ENCODE measurements at regions not wholly inside any gene's neighbourhood (a gene's known extent, or its start where the extent isn't known, plus 50 kb on each side); places are given as distances from the start of the nearest gene placed in this dataset.

- Histone ChIP-seq H3K27ac (ENCODE audit: low read depth in 2 of 2, low read length in 2 of 2) (no peak overlapping the region), H3K4me1 (ENCODE audit: control insufficient read depth in 2 of 3, insufficient read depth in 2 of 3, low read depth in 1 of 3, low read length in 3 of 3) (no peaks in the 10 kb centered on the region), H3K27me3 (ENCODE audit: control insufficient read depth, insufficient read depth, low read length) (no peaks in the 10 kb centered on the region), H3K9ac (ENCODE audit: low read length in 3 of 3) (no peak overlapping the region), H3K4me3 (ENCODE audit: low read length in 3 of 3) (no peak overlapping the region), H3K36me3 (ENCODE audit: control insufficient read depth in 2 of 3, insufficient read depth in 3 of 3, low read length in 3 of 3) (no peaks in the 10 kb centered on the region), H3K9me3 (ENCODE audit: control insufficient read depth in 2 of 3, insufficient read depth in 1 of 3, low read length in 3 of 3) (no peaks in the 10 kb centered on the region)
- FAIRE-seq, result no peak
- intact Hi-C loops (cut with DNase I), result no loop called here
- TF ChIP-seq CTCF (IDR thresholded peaks at IDR 0.05; ENCODE audit: borderline replicate concordance, extremely low read depth, insufficient read depth), result no peak
- no peak for DNase-seq
These were observed 1280.9 kb upstream of the TENM3 start for GRCh38 chr4:180962268-180962667.

GRCh38 chr4:180966312-180966711, 1276.9 kb upstream of the TENM3 start:
- Histone ChIP-seq H3K9me3 (ENCODE audit: control insufficient read depth in 2 of 3, insufficient read depth in 1 of 3, low read length in 3 of 3) (no peaks in the 10 kb centered on the region), H3K4me3 (ENCODE audit: low read length in 3 of 3) (no peak overlapping the region), H3K27ac (ENCODE audit: low read depth in 2 of 2, low read length in 2 of 2) (no peak overlapping the region), H3K4me1 (ENCODE audit: control insufficient read depth in 2 of 3, insufficient read depth in 2 of 3, low read depth in 1 of 3, low read length in 3 of 3) (no peaks in the 10 kb centered on the region), H3K9ac (ENCODE audit: low read length in 3 of 3) (no peak overlapping the region), H3K27me3 (ENCODE audit: control insufficient read depth, insufficient read depth, low read length) (no peaks in the 10 kb centered on the region), H3K36me3 (ENCODE audit: control insufficient read depth in 2 of 3, insufficient read depth in 3 of 3, low read length in 3 of 3) (no peaks in the 10 kb centered on the region)
- DNase-seq, result no peak
- FAIRE-seq, result no peak
- no peak for TF ChIP-seq CTCF (IDR thresholded peaks at IDR 0.05; ENCODE audit: borderline replicate concordance, extremely low read depth, insufficient read depth)
- intact Hi-C loops (cut with DNase I), result no loop called here

- H3K9ac ChIP-seq (ENCODE audit: low read length in 3 of 3), result no peak overlapping the region
- intact Hi-C loops (cut with DNase I), result no loop called here
- no peaks in the 10 kb centered on the region for H3K36me3 ChIP-seq (ENCODE audit: control insufficient read depth in 2 of 3, insufficient read depth in 3 of 3, low read length in 3 of 3)
- DNase-seq, result peak in 1 of 5 donors; percentile 6
- no peaks in the 10 kb centered on the region for H3K9me3 ChIP-seq (ENCODE audit: control insufficient read depth in 2 of 3, insufficient read depth in 1 of 3, low read length in 3 of 3)
- no peak overlapping the region for H3K27ac ChIP-seq (ENCODE audit: low read depth in 2 of 2, low read length in 2 of 2)
- no peak for TF ChIP-seq CTCF (IDR thresholded peaks at IDR 0.05; ENCODE audit: borderline replicate concordance, extremely low read depth, insufficient read depth)
- FAIRE-seq, result no peak
- no peaks in the 10 kb centered on the region for H3K27me3 ChIP-seq (ENCODE audit: control insufficient read depth, insufficient read depth, low read length)
- no peak overlapping the region for H3K4me3 ChIP-seq (ENCODE audit: low read length in 3 of 3)
- H3K4me1 ChIP-seq (ENCODE audit: control insufficient read depth in 2 of 3, insufficient read depth in 2 of 3, low read depth in 1 of 3, low read length in 3 of 3), result no peaks in the 10 kb centered on the region
These were observed 1275.3 kb upstream of the TENM3 start for GRCh38 chr4:180967936-180968335.

GRCh38 chr4:180973894-180974293, 1269.3 kb upstream of the TENM3 start:
- no peaks in the 10 kb centered on the region for H3K9me3 ChIP-seq (ENCODE audit: control insufficient read depth in 2 of 3, insufficient read depth in 1 of 3, low read length in 3 of 3)
- no peak overlapping the region for H3K27ac ChIP-seq (ENCODE audit: low read depth in 2 of 2, low read length in 2 of 2)
- H3K9ac ChIP-seq (ENCODE audit: low read length in 3 of 3), result no peak overlapping the region
- H3K4me1 ChIP-seq (ENCODE audit: control insufficient read depth in 2 of 3, insufficient read depth in 2 of 3, low read depth in 1 of 3, low read length in 3 of 3), result no peaks in the 10 kb centered on the region
- intact Hi-C loops (cut with DNase I), result no loop called here
- no peak for TF ChIP-seq CTCF (IDR thresholded peaks at IDR 0.05; ENCODE audit: borderline replicate concordance, extremely low read depth, insufficient read depth)
- H3K4me3 ChIP-seq (ENCODE audit: low read length in 3 of 3), result no peak overlapping the region
- DNase-seq, result no peak
- FAIRE-seq, result no peak
- H3K27me3 ChIP-seq (ENCODE audit: control insufficient read depth, insufficient read depth, low read length), result no peaks in the 10 kb centered on the region
- H3K36me3 ChIP-seq (ENCODE audit: control insufficient read depth in 2 of 3, insufficient read depth in 3 of 3, low read length in 3 of 3), result no peaks in the 10 kb centered on the region

Measured in kidney (tissue), 13 donors.